Activated naive CD8-positive, alpha-beta T cell (primary cell): ENCODE measurements at regions not wholly inside any gene's neighbourhood (a gene's known extent, or its start where the extent isn't known, plus 50 kb on each side); places are given as distances from the start of the nearest gene placed in this dataset.
"Not testable (repeated sequence)": the region's sequence is repeated elsewhere in the genome, so short reads cannot be mapped to it uniquely, and the experiment has no call there.

Source experiments
- H3K27ac Mint-ChIP-seq: one replicate; pipeline ENCODE4 v1.8.0; 2021; ENCODE audit warnings: mixed read lengths
- H3K27me3 Mint-ChIP-seq: one replicate; pipeline ENCODE4 v1.8.0; 2021; ENCODE audit warnings: mixed read lengths
- H3K36me3 Mint-ChIP-seq: one replicate; pipeline ENCODE4 v1.8.0; 2021; ENCODE audit warnings: mixed read lengths
- H3K4me1 Mint-ChIP-seq: one replicate; pipeline ENCODE4 v1.8.0; 2021; ENCODE audit warnings: low read depth, mixed read lengths
- H3K4me3 Mint-ChIP-seq: one replicate; pipeline ENCODE4 v1.8.0; 2021; ENCODE audit warnings: mild to moderate bottlenecking, mixed read lengths
- H3K9me3 Mint-ChIP-seq: one replicate; pipeline ENCODE4 v1.8.0; 2021; ENCODE audit warnings: low read depth, mixed read lengths

DNA sequence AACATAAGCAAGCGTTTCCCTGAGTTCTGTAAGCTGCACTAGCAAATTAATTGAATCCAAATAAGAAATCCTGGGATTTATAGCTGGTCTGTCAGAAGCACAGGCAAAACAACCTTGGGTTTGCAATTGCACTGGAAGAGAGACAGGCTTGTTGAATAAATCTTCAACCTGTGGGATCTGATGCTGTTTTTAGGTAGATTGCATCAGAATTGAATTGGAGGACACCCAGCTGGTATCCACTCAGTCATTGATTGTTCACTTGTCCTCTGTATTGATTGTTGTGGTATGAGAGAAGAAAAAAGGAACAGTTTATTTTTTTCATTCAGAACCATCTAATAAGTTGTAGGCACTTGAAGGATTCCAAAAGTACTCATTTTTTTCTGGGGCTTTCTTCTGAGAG is 497.4 kb downstream of the SIPA1L2 start:
- H3K27ac Mint-ChIP-seq, result no peak overlapping the region
- H3K36me3 Mint-ChIP-seq, result peaks cover 4% of the 10 kb centered on the region

GRCh38 chr1:232131715-232132391 is 498.1 kb downstream of the SIPA1L2 start:
- Mint-ChIP-seq H3K9me3 (peaks cover 7% of the 10 kb centered on the region), H3K27ac (no peak overlapping the region), H3K4me1 (no peaks in the 10 kb centered on the region), H3K27me3 (peaks cover 12% of the 10 kb centered on the region), H3K36me3 (peaks cover 6% of the 10 kb centered on the region), H3K4me3 (no peak overlapping the region)

More for the DNA sequence above, 497.4 kb downstream of the SIPA1L2 start:
- Mint-ChIP-seq H3K27me3 (peaks cover 9% of the 10 kb centered on the region), H3K4me1 (no peaks in the 10 kb centered on the region), H3K9me3 (peaks cover 7% of the 10 kb centered on the region), H3K4me3 (no peak overlapping the region)

DNA sequence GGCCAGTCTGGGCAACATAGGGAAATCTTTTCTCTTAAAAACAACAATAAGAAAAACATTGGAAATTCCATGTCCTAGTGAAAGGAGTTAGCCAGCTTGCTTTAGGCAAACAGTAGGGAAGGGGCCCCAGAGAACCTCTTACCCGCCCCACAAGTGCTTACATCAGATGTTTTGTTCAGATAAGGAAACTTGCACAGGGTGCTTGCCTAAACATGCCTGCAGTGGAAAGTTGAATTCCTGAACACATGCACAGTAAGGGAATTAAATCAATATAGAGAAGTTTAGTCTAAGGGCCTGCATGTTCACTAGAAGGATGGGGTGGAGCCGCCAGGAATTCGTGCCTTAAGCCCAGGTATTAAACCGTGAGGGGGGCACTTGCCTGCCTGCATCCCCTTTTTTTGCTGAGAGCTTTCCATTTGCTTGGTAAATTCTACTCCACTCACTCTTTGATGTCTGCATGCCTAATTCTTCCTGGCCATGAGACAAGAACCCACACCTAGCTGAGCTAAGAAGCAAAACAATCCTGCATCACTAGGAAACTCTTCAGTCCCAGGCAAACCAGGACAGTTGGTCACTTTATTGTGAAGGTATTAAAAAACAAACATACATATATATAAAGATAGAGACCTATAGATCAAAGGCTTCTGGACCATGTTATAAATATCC is 499.0 kb downstream of the SIPA1L2 start:
- Mint-ChIP-seq H3K36me3 (peaks cover 6% of the 10 kb centered on the region), H3K27me3 (peaks cover 13% of the 10 kb centered on the region), H3K9me3 (peaks cover 7% of the 10 kb centered on the region), H3K4me1 (no peaks in the 10 kb centered on the region), H3K4me3 (no peak overlapping the region), H3K27ac (no peak overlapping the region)

- peaks cover 13% of the 10 kb centered on the region for H3K27me3 Mint-ChIP-seq
- H3K36me3 Mint-ChIP-seq, result peaks cover 6% of the 10 kb centered on the region
- no peak overlapping the region for H3K27ac Mint-ChIP-seq
- peaks cover 7% of the 10 kb centered on the region for H3K9me3 Mint-ChIP-seq
- H3K4me1 Mint-ChIP-seq, result peaks cover 7% of the 10 kb centered on the region
- no peak overlapping the region for H3K4me3 Mint-ChIP-seq
Observed at GRCh38 chr1:232127190-232127589, 500.6 kb downstream of the DISC1 start.

- H3K36me3 Mint-ChIP-seq, result peaks cover 2% of the 10 kb centered on the region
Observed at GRCh38 chr1:232123775-232124659, 497.4 kb downstream of the DISC1 start.

GRCh38 chr1:232117903-232118302 is 491.3 kb downstream of the DISC1 start:
- H3K9me3 Mint-ChIP-seq, H3K36me3 Mint-ChIP-seq, H3K4me1 Mint-ChIP-seq: not testable (repeated sequence)

More at GRCh38 chr1:232123775-232124659, 497.4 kb downstream of the DISC1 start:
- H3K9me3 Mint-ChIP-seq, result no peaks in the 10 kb centered on the region
- no peak overlapping the region for H3K4me3 Mint-ChIP-seq
- peaks cover 7% of the 10 kb centered on the region for H3K4me1 Mint-ChIP-seq
- H3K27me3 Mint-ChIP-seq, result peaks cover 9% of the 10 kb centered on the region
- H3K27ac Mint-ChIP-seq, result no peak overlapping the region

GRCh38 chr1:232114985-232115384 is 488.4 kb downstream of the DISC1 start:
- H3K4me3 Mint-ChIP-seq, result no peak overlapping the region
- H3K4me1 Mint-ChIP-seq, result no peaks in the 10 kb centered on the region
- H3K27me3 Mint-ChIP-seq, result peaks cover 6% of the 10 kb centered on the region
- no peaks in the 10 kb centered on the region for H3K9me3 Mint-ChIP-seq
- H3K27ac Mint-ChIP-seq, result no peak overlapping the region
- H3K36me3 Mint-ChIP-seq, result no peaks in the 10 kb centered on the region

More at GRCh38 chr1:232117903-232118302, 491.3 kb downstream of the DISC1 start:
- H3K27me3 Mint-ChIP-seq, H3K4me3 Mint-ChIP-seq, H3K27ac Mint-ChIP-seq: not testable (repeated sequence)

DNA sequence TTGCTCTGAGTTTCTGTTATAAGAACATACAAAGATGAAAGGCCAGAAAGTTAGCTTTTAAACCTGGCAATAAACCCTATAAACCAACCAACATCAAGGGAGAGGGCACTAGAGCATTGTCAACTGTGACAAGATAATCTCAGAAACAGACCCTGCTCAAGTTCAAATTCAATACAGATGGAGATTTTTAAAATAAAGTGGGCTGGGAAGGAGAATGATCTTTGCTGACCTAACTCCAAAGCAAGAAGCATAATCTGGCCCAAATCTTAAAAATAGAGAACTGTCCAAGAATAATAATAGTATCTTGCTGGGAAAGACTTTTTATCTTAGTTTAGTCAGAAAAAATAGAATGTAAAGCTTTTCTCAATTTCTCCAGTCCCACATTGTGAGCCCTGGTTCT is 485.5 kb downstream of the DISC1 start:
- no peak overlapping the region for H3K27ac Mint-ChIP-seq
- H3K4me3 Mint-ChIP-seq, result no peak overlapping the region
- H3K36me3 Mint-ChIP-seq, result no peaks in the 10 kb centered on the region
- peaks cover 6% of the 10 kb centered on the region for H3K27me3 Mint-ChIP-seq
- H3K4me1 Mint-ChIP-seq, result no peaks in the 10 kb centered on the region
- H3K9me3 Mint-ChIP-seq, result no peaks in the 10 kb centered on the region

GRCh38 chr1:232111611-232112010 is 485.0 kb downstream of the DISC1 start:
- H3K27me3 Mint-ChIP-seq, result peaks cover 6% of the 10 kb centered on the region
- H3K27ac Mint-ChIP-seq, result no peak overlapping the region
- no peaks in the 10 kb centered on the region for H3K9me3 Mint-ChIP-seq
- no peaks in the 10 kb centered on the region for H3K36me3 Mint-ChIP-seq
- no peak overlapping the region for H3K4me3 Mint-ChIP-seq
- no peaks in the 10 kb centered on the region for H3K4me1 Mint-ChIP-seq

DNA sequence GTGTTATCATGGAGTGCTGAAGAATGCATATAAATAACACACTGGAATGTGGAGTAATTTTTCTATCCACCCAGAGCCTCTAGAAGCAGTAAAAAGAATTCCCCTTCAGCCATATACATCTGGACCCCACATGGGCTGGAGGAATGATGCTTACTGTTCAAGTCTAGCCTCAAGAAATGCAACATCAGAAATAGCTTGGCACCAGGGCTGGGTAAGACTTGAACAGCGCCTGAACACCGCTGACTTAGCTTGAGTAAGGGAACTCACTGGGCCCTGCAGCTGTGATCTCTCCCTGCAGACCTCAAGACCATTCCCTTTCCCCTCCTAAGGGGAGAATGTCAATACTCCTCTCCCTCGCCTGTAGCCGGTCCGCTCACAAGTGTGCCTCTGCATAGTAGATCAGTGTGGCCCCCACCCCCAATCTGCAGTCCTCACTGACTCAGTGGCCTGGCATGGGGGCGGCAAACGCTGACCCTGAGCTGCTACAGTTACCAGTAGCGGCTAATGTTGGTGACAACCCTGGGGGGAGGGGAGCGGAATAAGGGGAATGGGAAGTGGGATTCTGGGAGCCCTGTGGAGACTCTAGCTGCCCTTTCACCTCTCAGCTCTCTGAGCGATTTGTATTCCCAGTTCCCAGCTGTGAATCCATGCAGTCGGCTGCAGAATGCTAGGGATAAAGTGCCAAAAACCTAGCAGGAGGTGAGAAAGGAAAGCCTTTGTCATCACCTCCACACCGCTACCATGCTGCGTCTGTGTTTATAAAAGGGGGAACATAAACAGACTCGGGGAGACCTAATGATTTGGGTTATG is 483.9 kb downstream of the DISC1 start:
- no peak overlapping the region for H3K4me3 Mint-ChIP-seq
- no peak overlapping the region for H3K27ac Mint-ChIP-seq
- H3K9me3 Mint-ChIP-seq, result no peaks in the 10 kb centered on the region
- no peaks in the 10 kb centered on the region for H3K4me1 Mint-ChIP-seq
- no peaks in the 10 kb centered on the region for H3K36me3 Mint-ChIP-seq
- peaks cover 6% of the 10 kb centered on the region for H3K27me3 Mint-ChIP-seq

DNA sequence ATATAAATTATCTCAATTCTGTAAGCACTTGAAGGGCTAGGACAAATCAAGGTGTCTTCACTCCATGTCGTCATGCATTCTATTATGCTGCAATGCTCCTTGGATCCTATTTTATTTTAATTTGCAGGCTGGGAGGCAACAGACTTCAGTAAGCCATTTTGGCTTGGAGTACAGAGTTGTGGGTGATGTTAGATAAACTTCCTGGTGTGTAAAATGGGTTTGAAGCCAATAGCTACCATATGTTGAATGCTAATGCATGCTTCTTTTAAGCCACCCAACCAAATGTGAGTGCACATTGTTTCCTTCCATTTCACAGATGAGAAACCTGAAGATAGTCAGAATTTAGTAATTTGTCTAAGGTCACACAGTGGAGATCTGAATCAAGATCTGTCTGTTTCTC is 482.8 kb downstream of the DISC1 start:
- H3K27ac Mint-ChIP-seq, result no peak overlapping the region
- no peaks in the 10 kb centered on the region for H3K4me1 Mint-ChIP-seq
- H3K9me3 Mint-ChIP-seq, result no peaks in the 10 kb centered on the region
- no peak overlapping the region for H3K4me3 Mint-ChIP-seq
- H3K27me3 Mint-ChIP-seq, result peaks cover 6% of the 10 kb centered on the region
- H3K36me3 Mint-ChIP-seq, result no peaks in the 10 kb centered on the region

DNA sequence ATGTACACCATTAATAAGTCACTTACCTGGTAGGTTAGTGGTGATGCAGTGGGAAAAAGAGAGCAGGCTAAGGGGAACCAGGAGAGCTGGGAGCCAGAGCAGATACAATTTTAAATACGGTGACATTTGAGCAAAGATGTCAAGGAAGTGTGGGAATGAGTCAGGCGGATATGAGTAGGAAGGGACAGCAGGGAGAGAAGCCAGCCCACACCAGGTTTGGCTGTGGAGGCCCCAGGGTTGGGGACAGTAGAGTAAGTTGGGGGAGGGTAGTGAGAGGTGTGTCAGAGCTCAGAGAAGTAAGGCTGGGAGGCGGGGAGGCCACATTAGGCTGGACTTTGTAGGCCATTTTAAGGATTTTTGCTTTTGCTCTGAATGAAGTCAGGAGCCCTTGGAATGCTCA is 482.0 kb downstream of the DISC1 start:
- Mint-ChIP-seq H3K27me3 (peaks cover 6% of the 10 kb centered on the region), H3K4me1 (no peaks in the 10 kb centered on the region), H3K36me3 (no peaks in the 10 kb centered on the region), H3K4me3 (no peak overlapping the region), H3K9me3 (no peaks in the 10 kb centered on the region), H3K27ac (no peak overlapping the region)

DNA sequence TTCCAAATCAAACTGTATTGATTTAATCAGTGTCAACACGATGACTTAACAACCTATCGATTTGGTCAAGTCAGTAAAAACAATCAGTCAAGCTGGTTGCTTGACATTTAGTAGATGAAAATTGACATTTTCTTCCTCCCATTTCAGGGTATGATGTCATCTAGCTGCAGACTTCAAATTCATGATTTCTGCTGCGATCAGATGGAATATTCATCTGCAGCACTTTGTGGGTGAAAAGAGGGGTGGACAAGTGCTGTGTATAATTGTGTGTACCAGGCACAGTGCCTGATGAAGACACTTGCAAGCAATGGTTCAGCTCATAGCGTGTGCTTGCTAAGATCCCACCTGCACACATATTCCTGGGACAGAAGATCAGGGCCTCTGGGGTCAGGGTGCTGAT is 479.8 kb downstream of the DISC1 start:
- H3K9me3 Mint-ChIP-seq, result no peaks in the 10 kb centered on the region
- H3K4me3 Mint-ChIP-seq, result no peak overlapping the region
- H3K36me3 Mint-ChIP-seq, result no peaks in the 10 kb centered on the region
- H3K27me3 Mint-ChIP-seq, result peaks cover 6% of the 10 kb centered on the region
- H3K27ac Mint-ChIP-seq, result no peak overlapping the region
- H3K4me1 Mint-ChIP-seq, result no peaks in the 10 kb centered on the region

GRCh38 chr1:232105561-232105960 is 479.0 kb downstream of the DISC1 start:
- Mint-ChIP-seq H3K36me3 (no peaks in the 10 kb centered on the region), H3K4me1 (no peaks in the 10 kb centered on the region), H3K27ac (no peak overlapping the region), H3K4me3 (no peak overlapping the region), H3K9me3 (no peaks in the 10 kb centered on the region), H3K27me3 (peaks cover 2% of the 10 kb centered on the region)
